ENCODE measurements at regions not wholly inside any gene's neighbourhood (a gene's known extent, or its start where the extent isn't known, plus 50 kb on each side); places are given as distances from the start of the nearest gene placed in this dataset.

- Mint-ChIP-seq H3K36me3 (ENCODE audit: low read depth) (no peaks in the 10 kb centered on the region), H3K4me1 (ENCODE audit: low read depth) (no peaks in the 10 kb centered on the region), H3K27ac (no peak overlapping the region), H3K4me3 (ENCODE audit: low read depth) (no peak overlapping the region), H3K9me3 (peaks cover 11% of the 10 kb centered on the region), H3K27me3 (ENCODE audit: low read depth) (no peaks in the 10 kb centered on the region)
- DNase-seq (ENCODE audit: low spot score) = no peak
- intact Hi-C loops (cut with micrococcal nuclease) = no loop called here
Observed at GRCh38 chr4:179757641-179758040, 2315.4 kb upstream of the AGA start.

- intact Hi-C loops (cut with micrococcal nuclease) = no loop called here
- Mint-ChIP-seq H3K4me1 (ENCODE audit: low read depth) (no peaks in the 10 kb centered on the region), H3K36me3 (ENCODE audit: low read depth) (no peaks in the 10 kb centered on the region), H3K27ac (no peak overlapping the region), H3K9me3 (peaks cover 34% of the 10 kb centered on the region), H3K27me3 (ENCODE audit: low read depth) (no peaks in the 10 kb centered on the region), H3K4me3 (ENCODE audit: low read depth) (no peak overlapping the region)
- no peak for DNase-seq (ENCODE audit: low spot score)
Observed at GRCh38 chr4:179762840-179763239, 2320.6 kb upstream of the AGA start.

GRCh38 chr4:179766938-179767337, 2324.7 kb upstream of the AGA start:
- Mint-ChIP-seq H3K36me3 (ENCODE audit: low read depth) (no peaks in the 10 kb centered on the region), H3K4me3 (ENCODE audit: low read depth) (no peak overlapping the region), H3K27me3 (ENCODE audit: low read depth) (no peaks in the 10 kb centered on the region), H3K4me1 (ENCODE audit: low read depth) (no peaks in the 10 kb centered on the region), H3K27ac (no peak overlapping the region), H3K9me3 (peaks cover 35% of the 10 kb centered on the region)
- no peak for DNase-seq (ENCODE audit: low spot score)
- intact Hi-C loops (cut with micrococcal nuclease) = no loop called here

- Mint-ChIP-seq H3K4me3 (ENCODE audit: low read depth) (no peak overlapping the region), H3K36me3 (ENCODE audit: low read depth) (no peaks in the 10 kb centered on the region), H3K4me1 (ENCODE audit: low read depth) (no peaks in the 10 kb centered on the region), H3K27ac (no peak overlapping the region), H3K9me3 (peaks cover 35% of the 10 kb centered on the region), H3K27me3 (ENCODE audit: low read depth) (no peaks in the 10 kb centered on the region)
- intact Hi-C loops (cut with micrococcal nuclease) = no loop called here
- no peak for DNase-seq (ENCODE audit: low spot score)
Observed at GRCh38 chr4:179768996-179769395, 2326.8 kb upstream of the AGA start.

- Mint-ChIP-seq H3K4me1 (ENCODE audit: low read depth) (no peaks in the 10 kb centered on the region), H3K36me3 (ENCODE audit: low read depth) (no peaks in the 10 kb centered on the region), H3K4me3 (ENCODE audit: low read depth) (no peak overlapping the region), H3K9me3 (peaks cover 22% of the 10 kb centered on the region), H3K27ac (no peak overlapping the region), H3K27me3 (ENCODE audit: low read depth) (no peaks in the 10 kb centered on the region)
- intact Hi-C loops (cut with micrococcal nuclease) = no loop called here
- DNase-seq (ENCODE audit: low spot score) = no peak
Observed at GRCh38 chr4:179797738-179798137, 2355.5 kb upstream of the AGA start.

GRCh38 chr4:179803857-179804256, 2361.6 kb upstream of the AGA start:
- Mint-ChIP-seq H3K27me3 (ENCODE audit: low read depth) (no peaks in the 10 kb centered on the region), H3K36me3 (ENCODE audit: low read depth) (no peaks in the 10 kb centered on the region), H3K27ac (no peak overlapping the region), H3K4me3 (ENCODE audit: low read depth) (no peak overlapping the region), H3K4me1 (ENCODE audit: low read depth) (no peaks in the 10 kb centered on the region), H3K9me3 (peaks cover 20% of the 10 kb centered on the region)
- intact Hi-C loops (cut with micrococcal nuclease) = no loop called here
- no peak for DNase-seq (ENCODE audit: low spot score)

GRCh38 chr4:179804440-179804839, 2362.2 kb upstream of the AGA start:
- no peaks in the 10 kb centered on the region for H3K4me1 Mint-ChIP-seq (ENCODE audit: low read depth)
- intact Hi-C loops (cut with micrococcal nuclease) = no loop called here
- DNase-seq (ENCODE audit: low spot score) = no peak
- H3K4me3 Mint-ChIP-seq (ENCODE audit: low read depth) = no peak overlapping the region
- no peaks in the 10 kb centered on the region for H3K36me3 Mint-ChIP-seq (ENCODE audit: low read depth)
- H3K27ac Mint-ChIP-seq = no peak overlapping the region
- H3K9me3 Mint-ChIP-seq = peaks cover 23% of the 10 kb centered on the region
- no peaks in the 10 kb centered on the region for H3K27me3 Mint-ChIP-seq (ENCODE audit: low read depth)

GRCh38 chr4:179817317-179817716, 2375.1 kb upstream of the AGA start:
- Mint-ChIP-seq H3K4me1 (ENCODE audit: low read depth) (no peaks in the 10 kb centered on the region), H3K4me3 (ENCODE audit: low read depth) (no peak overlapping the region), H3K36me3 (ENCODE audit: low read depth) (no peaks in the 10 kb centered on the region), H3K27me3 (ENCODE audit: low read depth) (no peaks in the 10 kb centered on the region), H3K27ac (no peak overlapping the region), H3K9me3 (peaks cover 15% of the 10 kb centered on the region)
- intact Hi-C loops (cut with micrococcal nuclease) = no loop called here
- no peak for DNase-seq (ENCODE audit: low spot score)

GRCh38 chr4:179823342-179823741, 2381.1 kb upstream of the AGA start:
- intact Hi-C loops (cut with micrococcal nuclease) = no loop called here
- DNase-seq (ENCODE audit: low spot score) = no peak
- no peak overlapping the region for H3K27ac Mint-ChIP-seq
- H3K4me3 Mint-ChIP-seq (ENCODE audit: low read depth) = no peak overlapping the region
- H3K36me3 Mint-ChIP-seq (ENCODE audit: low read depth) = no peaks in the 10 kb centered on the region
- H3K4me1 Mint-ChIP-seq (ENCODE audit: low read depth) = no peaks in the 10 kb centered on the region
- no peaks in the 10 kb centered on the region for H3K27me3 Mint-ChIP-seq (ENCODE audit: low read depth)
- H3K9me3 Mint-ChIP-seq = peaks cover 30% of the 10 kb centered on the region

GRCh38 chr4:179831274-179831673, 2389.0 kb upstream of the AGA start:
- Mint-ChIP-seq H3K27ac (no peak overlapping the region), H3K36me3 (ENCODE audit: low read depth) (no peaks in the 10 kb centered on the region), H3K4me3 (ENCODE audit: low read depth) (no peak overlapping the region), H3K4me1 (ENCODE audit: low read depth) (no peaks in the 10 kb centered on the region), H3K27me3 (ENCODE audit: low read depth) (no peaks in the 10 kb centered on the region), H3K9me3 (peaks cover 20% of the 10 kb centered on the region)
- DNase-seq (ENCODE audit: low spot score) = no peak
- intact Hi-C loops (cut with micrococcal nuclease) = no loop called here

GRCh38 chr4:179836179-179837075, 2394.2 kb upstream of the AGA start:
- no peaks in the 10 kb centered on the region for H3K36me3 Mint-ChIP-seq (ENCODE audit: low read depth)
- DNase-seq (ENCODE audit: low spot score) = no peak
- no peak overlapping the region for H3K4me3 Mint-ChIP-seq (ENCODE audit: low read depth)
- intact Hi-C loops (cut with micrococcal nuclease) = no loop called here
- peaks cover 25% of the 10 kb centered on the region for H3K9me3 Mint-ChIP-seq
- H3K27me3 Mint-ChIP-seq (ENCODE audit: low read depth) = no peaks in the 10 kb centered on the region
- no peaks in the 10 kb centered on the region for H3K4me1 Mint-ChIP-seq (ENCODE audit: low read depth)
- H3K27ac Mint-ChIP-seq = no peak overlapping the region

GRCh38 chr4:179843370-179843769, 2399.8 kb upstream of the TENM3 start:
- peaks cover 21% of the 10 kb centered on the region for H3K9me3 Mint-ChIP-seq
- H3K27me3 Mint-ChIP-seq (ENCODE audit: low read depth) = no peaks in the 10 kb centered on the region
- intact Hi-C loops (cut with micrococcal nuclease) = no loop called here
- no peak overlapping the region for H3K27ac Mint-ChIP-seq
- no peaks in the 10 kb centered on the region for H3K4me1 Mint-ChIP-seq (ENCODE audit: low read depth)
- no peak for DNase-seq (ENCODE audit: low spot score)
- H3K36me3 Mint-ChIP-seq (ENCODE audit: low read depth) = no peaks in the 10 kb centered on the region
- H3K4me3 Mint-ChIP-seq (ENCODE audit: low read depth) = no peak overlapping the region

- H3K36me3 Mint-ChIP-seq (ENCODE audit: low read depth) = no peaks in the 10 kb centered on the region
- H3K27me3 Mint-ChIP-seq (ENCODE audit: low read depth) = no peaks in the 10 kb centered on the region
- intact Hi-C loops (cut with micrococcal nuclease) = no loop called here
- no peak overlapping the region for H3K4me3 Mint-ChIP-seq (ENCODE audit: low read depth)
- DNase-seq (ENCODE audit: low spot score) = no peak
- peaks cover 35% of the 10 kb centered on the region for H3K9me3 Mint-ChIP-seq
- H3K4me1 Mint-ChIP-seq (ENCODE audit: low read depth) = no peaks in the 10 kb centered on the region
- H3K27ac Mint-ChIP-seq = no peak overlapping the region
Observed at GRCh38 chr4:179855469-179855868, 2387.7 kb upstream of the TENM3 start.

Measured in activated T-helper 2 cell treated with anti-CD3 and anti-CD28 coated beads, Interferon-gamma antibody, Interleukin-2, Interleukin-4, amounts not matched to agents 10 μg/mL and 5 μg/mL and 100 μg/mL, durations not matched to agents 14 hours and 24 hours and 36 hours (primary cell).